HG03135 (cell line): ENCODE measurements at regions not wholly inside any gene's neighbourhood (a gene's known extent, or its start where the extent isn't known, plus 50 kb on each side); places are given as distances from the start of the nearest gene placed in this dataset.

ENCODE experiments used
- ATAC-seq: cut with Tn5 transposase; IDR thresholded peaks from one replicate; pipeline ENCODE4 v1.9.1; 2021; ENCODE audit warnings: mild to moderate bottlenecking, moderate library complexity; ENCODE audit not compliant: unreplicated experiment

GRCh38 chr6:169165561-169166300 lies 87.9 kb downstream of the THBS2 start:
- ATAC-seq: no peak

GRCh38 chr6:169164986-169165385 lies 88.7 kb downstream of the THBS2 start:
- no peak for ATAC-seq

- no peak for ATAC-seq
Measured at GRCh38 chr6:169164451-169164850, 89.2 kb downstream of the THBS2 start.

GRCh38 chr6:169163411-169163901 lies 90.2 kb downstream of the THBS2 start:
- ATAC-seq: no peak

- ATAC-seq: no peak
Measured at GRCh38 chr6:169162752-169163407, 90.8 kb downstream of the THBS2 start.

- no peak for ATAC-seq
Measured at GRCh38 chr6:169162249-169162648, 91.4 kb downstream of the THBS2 start.

- ATAC-seq: no peak
Measured at GRCh38 chr6:169161572-169162167, 92.0 kb downstream of the THBS2 start.

- no peak for ATAC-seq
Measured at GRCh38 chr6:169160855-169161560, 92.6 kb downstream of the THBS2 start.

GRCh38 chr6:169160091-169160854 lies 93.4 kb downstream of the THBS2 start:
- ATAC-seq: no peak

GRCh38 chr6:169159331-169159730 lies 94.3 kb downstream of the THBS2 start:
- ATAC-seq: no peak

- no peak for ATAC-seq
Measured at GRCh38 chr6:169158691-169159090, 95.0 kb downstream of the THBS2 start.

- no peak for ATAC-seq
Measured at GRCh38 chr6:169158174-169158573, 95.5 kb downstream of the THBS2 start.

- ATAC-seq: no peak
Measured at GRCh38 chr6:169157197-169158148, 96.2 kb downstream of the THBS2 start.

GRCh38 chr6:169156793-169157147 lies 96.9 kb downstream of the THBS2 start:
- no peak for ATAC-seq

- no peak for ATAC-seq
Measured at GRCh38 chr6:169156108-169156792, 97.4 kb downstream of the THBS2 start.

GRCh38 chr6:169155481-169155880 lies 98.2 kb downstream of the THBS2 start:
- ATAC-seq: no peak

GRCh38 chr6:169153401-169153800 lies 100.2 kb downstream of the THBS2 start:
- ATAC-seq: no peak

- no peak for ATAC-seq
Measured at GRCh38 chr6:169146521-169146920, 107.1 kb downstream of the THBS2 start.

- ATAC-seq: no peak
Measured at GRCh38 chr6:169145991-169146501, 107.6 kb downstream of the THBS2 start.
